ENCODE measurements at regions not wholly inside any gene's neighbourhood (a gene's known extent, or its start where the extent isn't known, plus 50 kb on each side); places are given as distances from the start of the nearest gene placed in this dataset.
"Not testable (repeated sequence)": the region's sequence is repeated elsewhere in the genome, so short reads cannot be mapped to it uniquely, and the experiment has no call there.

GRCh38 chr15:96138985-96139384, 191.5 kb upstream of the NR2F2 start:
- DNase-seq, result no peak

GRCh38 chr15:96142498-96142897, 188.0 kb upstream of the NR2F2 start:
- DNase-seq, result no peak

GRCh38 chr15:96144734-96145133, 185.8 kb upstream of the NR2F2 start:
- DNase-seq, result no peak

- DNase-seq, result no peak
Observed at GRCh38 chr15:96146726-96147125, 183.8 kb upstream of the NR2F2 start.

GRCh38 chr15:96147267-96147666, 183.2 kb upstream of the NR2F2 start:
- no peak for DNase-seq

GRCh38 chr15:96150254-96150653, 180.2 kb upstream of the NR2F2 start:
- DNase-seq, result no peak

GRCh38 chr15:96151749-96152148, 178.8 kb upstream of the NR2F2 start:
- not testable (repeated sequence) for DNase-seq

GRCh38 chr15:96153929-96154328, 176.6 kb upstream of the NR2F2 start:
- DNase-seq, result no peak

- no peak for DNase-seq
Observed at GRCh38 chr15:96158938-96159337, 171.6 kb upstream of the NR2F2 start.

GRCh38 chr15:96160269-96160668, 170.2 kb upstream of the NR2F2 start:
- DNase-seq, result no peak

GRCh38 chr15:96160800-96161199, 169.7 kb upstream of the NR2F2 start:
- no peak for DNase-seq

GRCh38 chr15:96162322-96162721, 168.2 kb upstream of the NR2F2 start:
- no peak for DNase-seq

- DNase-seq, result no peak
Observed at GRCh38 chr15:96165081-96165480, 165.4 kb upstream of the NR2F2 start.

GRCh38 chr15:96165775-96166174, 164.7 kb upstream of the NR2F2 start:
- DNase-seq, result no peak

GRCh38 chr15:96166223-96167200, 164.0 kb upstream of the NR2F2 start:
- DNase-seq, result no peak

GRCh38 chr15:96170616-96170978, 159.9 kb upstream of the NR2F2 start:
- not testable (repeated sequence) for DNase-seq

GRCh38 chr15:96170979-96171739, 159.3 kb upstream of the NR2F2 start:
- no peak for DNase-seq

- DNase-seq, result no peak
Observed at GRCh38 chr15:96171853-96172296, 158.6 kb upstream of the NR2F2 start.

GRCh38 chr15:96172417-96172816, 158.1 kb upstream of the NR2F2 start:
- DNase-seq, result no peak

- no peak for DNase-seq
Observed at GRCh38 chr15:96176831-96177230, 153.7 kb upstream of the NR2F2 start.

- no peak for DNase-seq
Observed at GRCh38 chr15:96177279-96177678, 153.2 kb upstream of the NR2F2 start.

GRCh38 chr15:96180087-96180748, 150.3 kb upstream of the NR2F2 start:
- no peak for DNase-seq

- no peak for DNase-seq
Observed at GRCh38 chr15:96181217-96181616, 149.3 kb upstream of the NR2F2 start.
